Activated CD4-positive, alpha-beta T cell treated with anti-CD3 and anti-CD28 coated beads, Interleukin-2, amount 10 ng/mL, durations not matched to agents 7 days and 5 days (primary cell): ENCODE measurements at regions not wholly inside any gene's neighbourhood (a gene's known extent, or its start where the extent isn't known, plus 50 kb on each side); places are given as distances from the start of the nearest gene placed in this dataset.

Experiments
- CTCF ChIA-PET: fragments of 350-600 bp; sonication (Branson Sonifier 250); formaldehyde crosslinking; loops from one replicate; lab custom pipeline; 2021; ENCODE audit warnings: antibody characterized with exemption; lab: Charles Lee
- POLR2A ChIA-PET: fragments of 350-600 bp; sonication (Branson Sonifier 250); formaldehyde crosslinking; loops from one replicate; lab custom pipeline; 2021; ENCODE audit warnings: antibody characterized with exemption; lab: Charles Lee
- DNase-seq: peaks from one replicate; pipeline ENCODE4 v3.0.0-alpha.2; 2020
- H3K27ac Mint-ChIP-seq: one replicate; pipeline ENCODE4 v1.8.0; 2021; ENCODE audit warnings: mild to moderate bottlenecking, moderate library complexity, mixed read lengths
- H3K27me3 Mint-ChIP-seq: one replicate; pipeline ENCODE4 v1.8.0; 2021; ENCODE audit warnings: mixed read lengths
- H3K36me3 Mint-ChIP-seq: one replicate; pipeline ENCODE4 v1.8.0; 2021; ENCODE audit warnings: low read depth, mixed read lengths
- H3K4me1 Mint-ChIP-seq: one replicate; pipeline ENCODE4 v1.8.0; 2021; ENCODE audit warnings: mixed read lengths
- H3K4me3 Mint-ChIP-seq: one replicate; pipeline ENCODE4 v1.8.0; 2021; ENCODE audit warnings: mild to moderate bottlenecking, moderate library complexity, mixed read lengths
- H3K9me3 Mint-ChIP-seq: one replicate; pipeline ENCODE4 v1.8.0; 2021; ENCODE audit warnings: mixed read lengths

DNA sequence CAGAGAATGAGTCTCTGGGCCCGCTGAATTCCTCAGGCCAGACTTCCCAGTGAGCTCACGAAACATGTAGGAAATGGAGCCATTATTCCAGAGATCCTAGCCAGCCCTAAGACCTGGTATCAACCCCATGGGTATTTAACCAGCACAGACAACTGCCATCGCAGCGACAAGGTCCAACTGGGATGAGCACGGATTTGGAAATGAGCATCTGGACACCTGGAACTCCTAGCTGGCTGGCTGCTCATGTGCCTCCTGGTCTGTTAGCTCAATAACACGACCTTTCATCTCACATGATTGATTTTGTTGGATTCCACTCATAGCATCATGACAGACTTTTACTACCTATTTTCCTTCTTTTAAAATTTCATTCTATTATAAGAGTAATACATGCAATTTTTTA lies 51.0 kb downstream of the POU3F3 start:
- DNase-seq, result no peak
- ChIA-PET CTCF (no interaction called here), POLR2A (no interaction called here)
- Mint-ChIP-seq H3K4me3 (no peak overlapping the region), H3K4me1 (no peaks in the 10 kb centered on the region), H3K27me3 (peaks cover 4% of the 10 kb centered on the region), H3K27ac (no peak overlapping the region), H3K36me3 (no peaks in the 10 kb centered on the region), H3K9me3 (no peaks in the 10 kb centered on the region)

- POLR2A ChIA-PET, result no interaction called here
- no peaks in the 10 kb centered on the region for H3K9me3 Mint-ChIP-seq
- no peaks in the 10 kb centered on the region for H3K36me3 Mint-ChIP-seq
- H3K4me1 Mint-ChIP-seq, result no peaks in the 10 kb centered on the region
- DNase-seq, result no peak
- no peak overlapping the region for H3K27ac Mint-ChIP-seq
- CTCF ChIA-PET, result no interaction called here
- H3K4me3 Mint-ChIP-seq, result no peak overlapping the region
- peaks cover 4% of the 10 kb centered on the region for H3K27me3 Mint-ChIP-seq
These were observed 55.4 kb downstream of the POU3F3 start for GRCh38 chr2:104909317-104909716.

DNA sequence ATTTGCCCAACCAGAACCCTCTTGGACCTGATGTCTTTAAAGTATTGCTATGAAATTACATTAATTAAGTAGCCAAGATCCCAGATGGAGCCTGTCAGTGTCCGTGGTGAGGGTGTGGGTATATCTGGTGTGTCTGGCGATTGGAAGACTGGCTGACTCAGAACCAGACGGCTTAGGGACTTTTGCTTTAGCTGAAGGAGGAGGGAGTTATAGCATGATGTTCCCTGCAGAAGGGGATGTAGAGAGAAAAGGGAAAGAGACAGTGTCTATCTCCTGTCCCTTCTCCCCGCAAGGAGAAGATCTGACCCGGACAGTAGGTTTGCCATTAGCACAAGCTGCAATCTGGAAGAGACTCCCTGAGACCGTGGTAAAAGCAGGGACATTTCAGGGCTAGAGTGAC lies 60.6 kb downstream of the POU3F3 start:
- no peaks in the 10 kb centered on the region for H3K27me3 Mint-ChIP-seq
- H3K36me3 Mint-ChIP-seq, result no peaks in the 10 kb centered on the region
- CTCF ChIA-PET, result no interaction called here
- no peak for DNase-seq
- no peak overlapping the region for H3K4me3 Mint-ChIP-seq
- no peaks in the 10 kb centered on the region for H3K9me3 Mint-ChIP-seq
- POLR2A ChIA-PET, result no interaction called here
- H3K27ac Mint-ChIP-seq, result no peak overlapping the region
- H3K4me1 Mint-ChIP-seq, result no peaks in the 10 kb centered on the region

GRCh38 chr2:104915107-104915793 lies 61.3 kb downstream of the POU3F3 start:
- H3K4me1 Mint-ChIP-seq, result no peaks in the 10 kb centered on the region
- H3K27ac Mint-ChIP-seq, result no peak overlapping the region
- H3K4me3 Mint-ChIP-seq, result no peak overlapping the region
- no peaks in the 10 kb centered on the region for H3K27me3 Mint-ChIP-seq
- ChIA-PET CTCF (no interaction called here), POLR2A (no interaction called here)
- H3K9me3 Mint-ChIP-seq, result no peaks in the 10 kb centered on the region
- H3K36me3 Mint-ChIP-seq, result no peaks in the 10 kb centered on the region
- DNase-seq, result no peak

GRCh38 chr2:104919127-104919526 lies 65.2 kb downstream of the POU3F3 start:
- DNase-seq, result no peak
- no peak overlapping the region for H3K27ac Mint-ChIP-seq
- H3K4me1 Mint-ChIP-seq, result no peaks in the 10 kb centered on the region
- ChIA-PET CTCF (no interaction called here), POLR2A (no interaction called here)
- H3K27me3 Mint-ChIP-seq, result peaks cover 2% of the 10 kb centered on the region
- no peaks in the 10 kb centered on the region for H3K36me3 Mint-ChIP-seq
- H3K9me3 Mint-ChIP-seq, result no peaks in the 10 kb centered on the region
- no peak overlapping the region for H3K4me3 Mint-ChIP-seq

DNA sequence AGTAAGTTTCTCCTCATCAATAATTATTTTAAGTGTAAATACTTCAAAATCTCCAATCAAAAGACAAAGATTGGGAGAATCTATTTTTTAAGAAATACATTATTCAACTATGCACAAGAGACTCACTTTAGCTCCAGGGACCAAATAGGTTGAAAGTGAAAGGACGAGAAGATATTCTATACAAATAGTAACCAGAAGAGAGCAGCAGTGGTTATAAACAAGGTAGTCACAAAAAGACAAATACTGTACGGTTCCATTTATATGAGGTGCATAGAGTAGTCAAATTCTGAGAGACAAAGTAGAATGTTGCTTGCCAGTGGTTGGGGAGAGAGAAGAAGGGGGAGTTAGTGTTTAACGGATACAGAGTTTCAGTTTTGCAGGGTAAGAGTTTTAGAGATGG lies 69.8 kb downstream of the POU3F3 start:
- H3K27ac Mint-ChIP-seq, result no peak overlapping the region
- no peak overlapping the region for H3K4me3 Mint-ChIP-seq
- H3K4me1 Mint-ChIP-seq, result no peaks in the 10 kb centered on the region
- H3K36me3 Mint-ChIP-seq, result no peaks in the 10 kb centered on the region
- POLR2A ChIA-PET, result no interaction called here
- no peak for DNase-seq
- CTCF ChIA-PET, result no interaction called here
- peaks cover 7% of the 10 kb centered on the region for H3K27me3 Mint-ChIP-seq
- no peaks in the 10 kb centered on the region for H3K9me3 Mint-ChIP-seq

DNA sequence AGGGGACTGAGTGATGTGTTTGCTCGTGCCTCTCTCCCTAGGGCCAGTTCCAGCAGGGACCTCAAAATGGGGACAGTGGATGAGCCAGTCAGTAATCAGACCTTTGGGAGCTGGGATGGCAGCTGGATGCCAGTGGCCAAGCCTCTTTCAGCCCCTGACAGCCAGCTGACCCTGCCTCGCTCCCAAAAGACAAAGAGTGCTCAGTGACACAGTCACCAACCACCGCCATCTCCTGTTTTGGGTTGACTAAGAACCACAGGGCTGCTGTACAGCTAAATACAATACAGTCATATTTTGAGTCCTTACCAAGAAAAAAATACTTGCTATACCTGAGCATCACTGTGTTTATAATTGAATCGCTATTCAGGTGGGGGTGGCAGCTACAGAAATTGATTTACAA lies 75.7 kb downstream of the POU3F3 start:
- H3K4me1 Mint-ChIP-seq, result no peaks in the 10 kb centered on the region
- H3K9me3 Mint-ChIP-seq, result no peaks in the 10 kb centered on the region
- H3K4me3 Mint-ChIP-seq, result no peak overlapping the region
- peaks cover 11% of the 10 kb centered on the region for H3K27me3 Mint-ChIP-seq
- POLR2A ChIA-PET, result no interaction called here
- CTCF ChIA-PET, result no interaction called here
- H3K27ac Mint-ChIP-seq, result no peak overlapping the region
- DNase-seq, result no peak
- no peaks in the 10 kb centered on the region for H3K36me3 Mint-ChIP-seq

GRCh38 chr2:104930732-104931131 lies 76.8 kb downstream of the POU3F3 start:
- CTCF ChIA-PET, result no interaction called here
- no peak for DNase-seq
- Mint-ChIP-seq H3K4me3 (no peak overlapping the region), H3K27ac (no peak overlapping the region), H3K36me3 (no peaks in the 10 kb centered on the region), H3K4me1 (no peaks in the 10 kb centered on the region), H3K27me3 (peaks cover 10% of the 10 kb centered on the region), H3K9me3 (no peaks in the 10 kb centered on the region)
- POLR2A ChIA-PET, result no interaction called here

GRCh38 chr2:104932243-104932642 lies 78.3 kb downstream of the POU3F3 start:
- H3K27ac Mint-ChIP-seq, result no peak overlapping the region
- CTCF ChIA-PET, result no interaction called here
- peaks cover 6% of the 10 kb centered on the region for H3K27me3 Mint-ChIP-seq
- no peaks in the 10 kb centered on the region for H3K4me1 Mint-ChIP-seq
- H3K4me3 Mint-ChIP-seq, result no peak overlapping the region
- POLR2A ChIA-PET, result no interaction called here
- no peaks in the 10 kb centered on the region for H3K36me3 Mint-ChIP-seq
- H3K9me3 Mint-ChIP-seq, result no peaks in the 10 kb centered on the region
- no peak for DNase-seq

DNA sequence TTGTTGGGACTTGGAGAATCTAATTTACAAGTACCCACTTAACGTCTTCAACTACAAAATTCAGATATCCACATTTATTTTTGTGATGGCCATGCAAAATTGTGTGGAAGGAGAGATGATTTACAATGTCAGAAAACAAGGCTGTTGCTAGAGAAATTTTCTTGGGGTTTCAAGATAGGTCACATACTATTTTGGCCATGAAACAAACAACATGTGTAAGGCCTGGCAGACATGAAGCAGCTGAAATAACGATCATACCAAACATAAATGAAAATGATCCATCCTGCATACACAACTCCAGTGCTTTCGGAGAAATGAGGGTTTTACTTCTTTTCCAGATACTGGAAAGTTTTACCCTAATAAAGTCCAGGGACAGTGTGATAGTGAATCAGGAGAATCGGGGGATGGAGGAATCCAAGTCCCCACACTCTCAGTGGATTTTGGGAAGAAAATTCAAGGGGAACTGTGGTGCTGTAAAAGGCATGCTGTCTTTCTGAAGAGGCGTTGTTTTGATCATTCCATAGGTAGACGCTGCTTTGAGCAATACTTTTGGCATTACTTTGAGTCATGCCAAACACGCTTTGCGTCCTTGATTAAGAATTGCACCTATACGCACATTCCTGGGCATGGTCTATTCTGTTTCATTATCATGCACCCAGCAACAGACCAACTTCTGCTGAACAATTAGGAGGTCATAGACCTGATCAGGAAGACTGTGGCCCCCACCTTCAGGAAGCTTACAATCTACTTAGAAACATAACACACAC lies 79.4 kb downstream of the POU3F3 start:
- Mint-ChIP-seq H3K27me3 (peaks cover 6% of the 10 kb centered on the region), H3K4me3 (no peak overlapping the region), H3K4me1 (peaks cover 3% of the 10 kb centered on the region), H3K9me3 (no peaks in the 10 kb centered on the region), H3K36me3 (no peaks in the 10 kb centered on the region), H3K27ac (no peak overlapping the region)
- POLR2A ChIA-PET, result no interaction called here
- no peak for DNase-seq
- CTCF ChIA-PET, result interaction anchor here (0.6 kb wide), 1 partner anchor 46 kb away, joined by 3 read pairs; no protein-coding TSS in a partner anchor

GRCh38 chr2:104936527-104936926 lies 82.6 kb downstream of the POU3F3 start:
- H3K27ac Mint-ChIP-seq, result no peak overlapping the region
- DNase-seq, result no peak
- no peak overlapping the region for H3K4me3 Mint-ChIP-seq
- peaks cover 5% of the 10 kb centered on the region for H3K4me1 Mint-ChIP-seq
- no peaks in the 10 kb centered on the region for H3K36me3 Mint-ChIP-seq
- H3K27me3 Mint-ChIP-seq, result peaks cover 2% of the 10 kb centered on the region
- H3K9me3 Mint-ChIP-seq, result no peaks in the 10 kb centered on the region
- CTCF ChIA-PET, result no interaction called here
- POLR2A ChIA-PET, result no interaction called here

- peaks cover 7% of the 10 kb centered on the region for H3K27me3 Mint-ChIP-seq
- no peaks in the 10 kb centered on the region for H3K36me3 Mint-ChIP-seq
- ChIA-PET CTCF (no interaction called here), POLR2A (no interaction called here)
- peak overlapping the region; percentile 21 for H3K27ac Mint-ChIP-seq
- H3K4me3 Mint-ChIP-seq, result no peak overlapping the region
- DNase-seq, result no peak
- peaks cover 5% of the 10 kb centered on the region for H3K4me1 Mint-ChIP-seq
- no peaks in the 10 kb centered on the region for H3K9me3 Mint-ChIP-seq
These were observed 84.5 kb downstream of the POU3F3 start for GRCh38 chr2:104938231-104938941.

- H3K4me1 Mint-ChIP-seq, result peaks cover 5% of the 10 kb centered on the region
- CTCF ChIA-PET, result no interaction called here
- no peak overlapping the region for H3K4me3 Mint-ChIP-seq
These were observed 85.8 kb downstream of the POU3F3 start for GRCh38 chr2:104939570-104940217.

More at GRCh38 chr2:104939570-104940217, 85.8 kb downstream of the POU3F3 start:
- H3K9me3 Mint-ChIP-seq, result no peaks in the 10 kb centered on the region
- H3K36me3 Mint-ChIP-seq, result no peaks in the 10 kb centered on the region
- POLR2A ChIA-PET, result no interaction called here
- no peak for DNase-seq
- H3K27ac Mint-ChIP-seq, result no peak overlapping the region
- H3K27me3 Mint-ChIP-seq, result peaks cover 7% of the 10 kb centered on the region
